ENCODE measurements at regions not wholly inside any gene's neighbourhood (a gene's known extent, or its start where the extent isn't known, plus 50 kb on each side); places are given as distances from the start of the nearest gene placed in this dataset.

- TF ChIP-seq CTCF (IDR thresholded peaks at IDR 0.05; ENCODE audit: control extremely low read depth in 1 of 3, insufficient read depth in 1 of 3, low read depth in 1 of 3, low read length in 3 of 3) (peak in 2 of 3 experiments; percentile 16 to 50; a peak in 2 of 4 replicates), SIN3A (conservative IDR thresholded peaks at IDR 0.05 in 1 of 2, IDR thresholded peaks at IDR 0.05 in 1 of 2; ENCODE audit: low read depth in 1 of 2, low read length in 2 of 2) (no peak)
Observed at GRCh38 chr11:104547996-104548661, 350.1 kb downstream of the CASP12 start.

Measured in H1 (cell line).